Choroid plexus epithelial cell (primary cell): ENCODE measurements at regions not wholly inside any gene's neighbourhood (a gene's known extent, or its start where the extent isn't known, plus 50 kb on each side); places are given as distances from the start of the nearest gene placed in this dataset.
A peak's percentile ranks its signal among the peaks of the same experiment; 100 is the strongest.

Source experiments
- DNase-seq: peaks from one replicate; pipeline ENCODE4 v3.0.0-alpha.2; 2010; ENCODE audit warnings: low read depth
- H3K4me3 ChIP-seq: 2 replicates; pipeline ENCODE4 v1.5.1; 2011; ENCODE audit warnings: low read depth, mild to moderate bottlenecking, control low read depth, low read length, moderate library complexity
- TF ChIP-seq, protein P1 (sequence below): conservative IDR thresholded peaks from 2 replicates; pipeline ENCODE4 v1.5.1; 2011; ENCODE audit warnings: low read depth, mild to moderate bottlenecking, control low read depth, inconsistent platforms, low read length, moderate library complexity

DNA sequence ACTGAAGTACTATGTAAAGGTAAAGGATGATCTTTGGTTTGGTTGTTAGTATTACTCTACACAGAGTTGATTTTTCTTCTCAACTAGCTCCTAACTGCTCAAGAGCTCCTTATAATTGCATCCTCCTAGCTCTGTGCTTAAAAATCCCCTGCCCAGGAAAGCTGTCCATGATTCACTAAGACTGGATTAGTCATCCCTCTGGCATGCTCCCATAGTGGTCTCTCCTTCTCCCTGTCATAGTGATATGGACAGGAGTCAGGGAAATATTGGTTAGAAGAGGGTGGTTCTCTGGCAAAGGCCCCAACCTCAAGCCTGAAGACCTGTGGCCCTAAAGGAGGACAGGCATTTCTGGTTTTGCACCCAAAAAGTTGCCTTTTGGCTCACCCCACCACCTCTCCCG, 242.3 kb upstream of the KCNIP4 start:
- TF ChIP-seq, protein P1, sequence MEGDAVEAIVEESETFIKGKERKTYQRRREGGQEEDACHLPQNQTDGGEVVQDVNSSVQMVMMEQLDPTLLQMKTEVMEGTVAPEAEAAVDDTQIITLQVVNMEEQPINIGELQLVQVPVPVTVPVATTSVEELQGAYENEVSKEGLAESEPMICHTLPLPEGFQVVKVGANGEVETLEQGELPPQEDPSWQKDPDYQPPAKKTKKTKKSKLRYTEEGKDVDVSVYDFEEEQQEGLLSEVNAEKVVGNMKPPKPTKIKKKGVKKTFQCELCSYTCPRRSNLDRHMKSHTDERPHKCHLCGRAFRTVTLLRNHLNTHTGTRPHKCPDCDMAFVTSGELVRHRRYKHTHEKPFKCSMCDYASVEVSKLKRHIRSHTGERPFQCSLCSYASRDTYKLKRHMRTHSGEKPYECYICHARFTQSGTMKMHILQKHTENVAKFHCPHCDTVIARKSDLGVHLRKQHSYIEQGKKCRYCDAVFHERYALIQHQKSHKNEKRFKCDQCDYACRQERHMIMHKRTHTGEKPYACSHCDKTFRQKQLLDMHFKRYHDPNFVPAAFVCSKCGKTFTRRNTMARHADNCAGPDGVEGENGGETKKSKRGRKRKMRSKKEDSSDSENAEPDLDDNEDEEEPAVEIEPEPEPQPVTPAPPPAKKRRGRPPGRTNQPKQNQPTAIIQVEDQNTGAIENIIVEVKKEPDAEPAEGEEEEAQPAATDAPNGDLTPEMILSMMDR = no peak
- DNase-seq = peak; percentile 50
- H3K4me3 ChIP-seq = no peak overlapping the region

DNA sequence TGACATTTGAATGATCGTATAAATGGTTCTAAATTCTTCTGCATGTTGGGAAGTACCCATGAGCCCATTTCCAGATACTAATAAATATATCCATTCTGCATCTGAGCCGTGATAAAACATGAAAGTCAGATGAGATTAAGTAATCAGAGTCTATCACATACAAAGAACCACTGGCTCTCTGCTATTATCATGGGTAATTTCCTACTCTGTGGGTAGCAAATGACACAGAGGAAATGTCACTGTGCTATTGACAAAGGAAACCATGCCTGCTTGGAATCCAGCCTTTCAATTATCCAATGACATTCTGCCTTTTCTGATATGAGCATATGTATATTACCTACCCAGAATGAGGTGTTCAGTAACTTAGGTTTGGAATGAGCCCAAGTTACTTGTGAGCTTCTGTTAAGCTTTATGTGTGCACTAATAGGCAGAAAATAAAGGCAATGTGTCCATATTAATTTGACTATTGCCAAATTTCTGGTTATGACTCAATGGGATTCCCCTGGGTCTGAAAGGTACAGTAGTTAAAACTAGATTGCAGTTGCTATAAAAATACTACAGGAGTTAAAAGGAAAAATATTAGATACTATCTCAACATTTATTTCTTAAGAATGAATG, 238.7 kb upstream of the KCNIP4 start:
- no peak overlapping the region for H3K4me3 ChIP-seq
- DNase-seq = no peak
- TF ChIP-seq, protein P1 = no peak

DNA sequence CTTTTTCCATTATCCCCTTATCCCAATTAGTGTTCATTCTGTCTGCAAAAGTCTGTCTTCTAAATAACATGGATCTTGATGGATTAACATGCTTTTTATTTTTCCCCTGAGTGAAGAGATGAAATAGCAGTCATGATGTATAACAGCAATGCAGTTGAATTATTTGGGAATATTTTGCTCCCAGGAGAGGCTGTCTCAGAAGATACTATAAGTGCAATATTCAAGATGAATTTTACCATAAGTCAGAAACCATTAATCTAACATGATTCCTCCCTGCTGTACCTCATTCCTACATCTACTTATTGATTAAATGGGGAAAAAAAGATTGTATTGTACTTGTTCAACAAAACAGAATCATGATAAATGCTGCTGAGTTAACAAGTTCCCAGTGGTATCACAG, 233.2 kb upstream of the KCNIP4 start:
- TF ChIP-seq, protein P1 = no peak
- no peak overlapping the region for H3K4me3 ChIP-seq
- no peak for DNase-seq

DNA sequence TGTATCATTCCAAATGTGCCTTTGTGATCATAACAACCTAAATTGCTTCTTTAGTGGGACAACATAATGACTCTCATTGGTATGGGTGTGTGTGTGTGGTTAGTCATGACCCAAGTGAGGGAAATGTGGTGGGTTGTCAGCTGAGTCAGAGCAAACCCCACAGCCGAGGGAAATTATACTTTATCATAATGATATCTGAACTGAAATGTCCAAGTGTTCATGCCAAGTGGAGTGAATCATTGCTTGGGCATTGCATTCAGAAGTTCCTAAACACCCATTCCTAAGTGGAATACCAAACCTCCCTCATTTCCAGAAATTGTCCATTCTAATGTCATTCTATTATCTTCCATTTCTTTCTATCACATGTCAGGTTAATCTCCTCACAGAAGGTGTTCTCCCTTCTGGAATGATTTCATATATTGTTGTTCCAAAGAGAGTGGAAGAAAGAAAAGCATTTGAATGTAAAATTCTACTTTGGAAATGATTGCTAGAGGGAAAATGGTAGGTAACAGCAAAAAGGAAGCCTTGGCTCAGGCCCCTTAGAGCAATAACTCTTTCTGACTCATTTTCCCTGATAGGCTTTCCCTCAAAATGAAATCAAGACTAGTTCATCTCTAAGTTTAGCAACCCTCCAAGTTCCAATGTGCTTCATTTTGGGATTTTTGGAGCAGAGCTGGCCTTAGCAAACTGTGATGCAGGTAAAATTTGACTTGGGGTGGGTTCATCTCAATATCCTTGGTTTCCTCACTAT, 230.7 kb upstream of the KCNIP4 start:
- H3K4me3 ChIP-seq = no peak overlapping the region
- TF ChIP-seq, protein P1 = no peak
- DNase-seq = peak; percentile 30

DNA sequence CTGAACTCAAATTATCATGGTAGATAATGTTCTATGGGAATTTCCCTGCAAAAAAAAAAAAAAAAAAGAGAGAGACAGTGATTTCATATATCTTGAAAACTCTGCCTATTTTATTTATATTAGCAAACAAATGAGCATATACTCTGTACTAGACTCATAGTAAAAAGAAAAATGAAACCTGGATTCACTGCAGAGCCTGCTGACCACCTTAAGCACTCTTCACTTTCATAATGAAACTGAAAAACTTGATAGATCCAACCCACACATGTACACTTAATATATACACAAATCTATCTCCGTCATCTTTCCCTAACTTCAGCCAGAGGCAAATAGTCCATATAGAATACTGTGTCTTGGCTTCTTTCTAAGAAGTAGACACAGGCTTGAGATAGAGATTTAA, 226.1 kb upstream of the KCNIP4 start:
- DNase-seq = no peak

DNA sequence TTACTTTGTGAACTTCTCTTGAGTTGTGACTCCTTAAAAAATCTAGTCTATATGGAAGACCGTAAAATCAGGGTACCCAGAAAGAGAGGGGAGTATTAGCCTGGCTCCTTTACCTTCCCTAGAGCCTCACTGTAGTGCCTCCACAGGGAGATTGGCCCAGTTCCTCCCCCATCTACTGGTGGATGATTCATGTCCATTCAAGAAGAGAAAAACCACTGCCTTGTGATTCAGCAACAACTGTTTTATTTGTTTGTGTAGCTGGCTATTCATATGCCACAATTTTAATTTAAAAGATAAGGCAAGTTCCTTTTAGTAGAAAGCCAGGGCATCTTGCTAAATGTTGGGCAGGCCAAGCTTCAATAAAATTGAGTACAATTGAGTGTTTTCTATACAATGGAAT, 221.8 kb upstream of the KCNIP4 start:
- no peak overlapping the region for H3K4me3 ChIP-seq
- peak; percentile 10 for DNase-seq
- TF ChIP-seq, protein P1 = no peak

More for the DNA sequence above, 226.1 kb upstream of the KCNIP4 start:
- TF ChIP-seq, protein P1 = no peak
- no peak overlapping the region for H3K4me3 ChIP-seq

DNA sequence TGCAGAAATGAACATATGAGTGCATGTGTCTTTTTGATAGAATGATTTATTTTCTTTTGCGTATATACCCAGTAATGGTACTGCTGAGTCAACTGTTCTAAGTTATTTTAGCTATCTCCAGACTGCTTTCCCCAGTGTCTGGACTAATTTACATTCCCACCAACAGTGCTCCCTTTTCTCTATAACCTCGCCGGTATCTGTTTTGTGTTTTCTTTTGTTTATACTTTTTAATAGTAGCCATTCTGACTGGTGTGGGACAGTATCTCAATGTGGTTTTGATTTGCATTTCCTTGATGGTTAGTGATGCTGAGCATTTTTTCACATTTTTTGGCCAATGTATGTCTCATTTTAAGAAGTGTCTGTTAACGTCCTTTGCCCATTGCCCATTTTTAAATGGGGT, 218.6 kb upstream of the KCNIP4 start:
- TF ChIP-seq, protein P1 = no peak
- H3K4me3 ChIP-seq = no peak overlapping the region
- no peak for DNase-seq
